GM13976 (cell line): ENCODE measurements at regions not wholly inside any gene's neighbourhood (a gene's known extent, or its start where the extent isn't known, plus 50 kb on each side); places are given as distances from the start of the nearest gene placed in this dataset.

ENCODE experiments used
- DNase-seq: peaks from one replicate; pipeline ENCODE4 v3.0.0; 2012; ENCODE audit warnings: low spot score
- CTCF ChIP-seq: IDR thresholded peaks from 2 replicates; pipeline ENCODE4 v1.5.1; 2012; ENCODE audit warnings: borderline replicate concordance, mild to moderate bottlenecking; ENCODE audit not compliant: insufficient read depth; ENCODE audit errors: extremely low read depth, missing control alignments, control extremely low read depth
- in situ Hi-C: fragments of 300-500 bp; cut with MboI; formaldehyde crosslinking; loops from one replicate; pipeline ENCODE4 v1.12.0; 2022; ENCODE audit warnings: low sequenced_read_pairs, mixed read lengths, inconsistent platforms; ENCODE audit not compliant: unreplicated experiment

GRCh38 chr5:173517648-173518047 lies 98.8 kb downstream of the BOD1 start:
- in situ Hi-C loops = no loop called here
- no peak for TF ChIP-seq CTCF
- DNase-seq = no peak

GRCh38 chr5:173515526-173515925 lies 100.9 kb downstream of the BOD1 start:
- TF ChIP-seq CTCF = no peak
- in situ Hi-C loops = no loop called here
- DNase-seq = no peak

- no peak for TF ChIP-seq CTCF
- DNase-seq = no peak
- in situ Hi-C loops = no loop called here
Observed at GRCh38 chr5:173514661-173515060, 101.8 kb downstream of the BOD1 start.

GRCh38 chr5:173513521-173513991 lies 102.9 kb downstream of the BOD1 start:
- no peak for TF ChIP-seq CTCF
- in situ Hi-C loops = no loop called here
- DNase-seq = no peak

GRCh38 chr5:173512637-173513435 lies 103.6 kb downstream of the BOD1 start:
- no peak for DNase-seq
- no peak for TF ChIP-seq CTCF
- in situ Hi-C loops = no loop called here

- TF ChIP-seq CTCF = no peak
- DNase-seq = no peak
- in situ Hi-C loops = no loop called here
Observed at GRCh38 chr5:173509060-173509459, 107.4 kb downstream of the BOD1 start.
